ENCODE measurements at regions not wholly inside any gene's neighbourhood (a gene's known extent, or its start where the extent isn't known, plus 50 kb on each side); places are given as distances from the start of the nearest gene placed in this dataset.
A peak's percentile ranks its signal among the peaks of the same experiment; 100 is the strongest.
"Not testable (repeated sequence)": the region's sequence is repeated elsewhere in the genome, so short reads cannot be mapped to it uniquely, and the experiment has no call there.

GRCh38 chr2:63698786-63699548 is 110.2 kb downstream of the MDH1 start:
- peaks cover 0 to 3% (median 0%) of the 10 kb centered on the region in 4 donors for H3K4me1 Mint-ChIP-seq
- H3K27ac Mint-ChIP-seq: no peak overlapping the region
- POLR2A ChIA-PET: no interaction called here
- peak in 5 of 10 donors; percentile 3 to 42 (median 20) for DNase-seq
- H3K36me3 Mint-ChIP-seq: no peaks in the 10 kb centered on the region
- H3K4me3 Mint-ChIP-seq: no peak overlapping the region
- H3K27me3 Mint-ChIP-seq: no peaks in the 10 kb centered on the region
- peak; percentile 76 to 82 for ATAC-seq
- peaks cover 0 to 1% (median 0%) of the 10 kb centered on the region in 9 donors for H3K9me3 Mint-ChIP-seq

- no peaks in the 10 kb centered on the region for H3K27me3 Mint-ChIP-seq
Measured at GRCh38 chr2:63699549-63699839, 110.7 kb downstream of the MDH1 start.

GRCh38 chr2:63700271-63700670 is 111.5 kb downstream of the MDH1 start:
- Mint-ChIP-seq H3K4me3 (no peak overlapping the region), H3K27me3 (no peaks in the 10 kb centered on the region), H3K9me3 (peaks cover 0 to 2% (median 0%) of the 10 kb centered on the region in 9 donors), H3K4me1 (peaks cover 0 to 3% (median 0%) of the 10 kb centered on the region in 4 donors), H3K27ac (no peak overlapping the region), H3K36me3 (no peaks in the 10 kb centered on the region)
- POLR2A ChIA-PET: no interaction called here
- no peak for ATAC-seq
- DNase-seq: no peak

More at GRCh38 chr2:63699549-63699839, 110.7 kb downstream of the MDH1 start:
- Mint-ChIP-seq H3K4me1 (peaks cover 0 to 3% (median 0%) of the 10 kb centered on the region in 4 donors), H3K9me3 (peaks cover 0 to 2% (median 0%) of the 10 kb centered on the region in 9 donors), H3K27ac (no peak overlapping the region), H3K36me3 (no peaks in the 10 kb centered on the region), H3K4me3 (no peak overlapping the region)
- no peak for ATAC-seq
- POLR2A ChIA-PET: no interaction called here
- no peak for DNase-seq

GRCh38 chr2:63701406-63701805 is 112.6 kb downstream of the MDH1 start:
- H3K4me3 Mint-ChIP-seq: no peak overlapping the region
- no peak overlapping the region for H3K27ac Mint-ChIP-seq
- peaks cover 0 to 3% (median 0%) of the 10 kb centered on the region in 5 donors for H3K27me3 Mint-ChIP-seq
- H3K36me3 Mint-ChIP-seq: no peaks in the 10 kb centered on the region
- peaks cover 0 to 3% (median 0%) of the 10 kb centered on the region in 4 donors for H3K4me1 Mint-ChIP-seq
- ATAC-seq (no peak), DNase-seq (no peak)
- POLR2A ChIA-PET: no interaction called here
- H3K9me3 Mint-ChIP-seq: peaks cover 0 to 5% (median 0%) of the 10 kb centered on the region in 9 donors

GRCh38 chr2:63706084-63706483 is 117.3 kb downstream of the MDH1 start:
- ATAC-seq, H3K36me3 Mint-ChIP-seq, H3K9me3 Mint-ChIP-seq, POLR2A ChIA-PET, H3K4me3 Mint-ChIP-seq, H3K27me3 Mint-ChIP-seq, H3K27ac Mint-ChIP-seq, H3K4me1 Mint-ChIP-seq, DNase-seq: not testable (repeated sequence)

GRCh38 chr2:63710732-63711131 is 122.0 kb downstream of the MDH1 start:
- Mint-ChIP-seq H3K4me3 (no peak overlapping the region), H3K4me1 (no peaks in the 10 kb centered on the region), H3K9me3 (peaks cover 0 to 8% (median 2%) of the 10 kb centered on the region in 9 donors), H3K36me3 (no peaks in the 10 kb centered on the region), H3K27me3 (peaks cover 0 to 7% (median 2%) of the 10 kb centered on the region in 5 donors), H3K27ac (no peak overlapping the region)
- ATAC-seq (no peak), DNase-seq (no peak)
- POLR2A ChIA-PET: no interaction called here

- peak overlapping the region in 1 of 10 donors; percentile 73 for H3K27ac Mint-ChIP-seq
- POLR2A ChIA-PET: no interaction called here
- no peak for DNase-seq
- no peaks in the 10 kb centered on the region for H3K36me3 Mint-ChIP-seq
- ATAC-seq: no peak
- no peaks in the 10 kb centered on the region for H3K4me1 Mint-ChIP-seq
- H3K27me3 Mint-ChIP-seq: peaks cover 0 to 6% (median 2%) of the 10 kb centered on the region in 5 donors
- no peaks in the 10 kb centered on the region for H3K9me3 Mint-ChIP-seq
- H3K4me3 Mint-ChIP-seq: no peak overlapping the region
Measured at GRCh38 chr2:63712748-63713147, 124.0 kb downstream of the MDH1 start.

GRCh38 chr2:63716146-63716545 is 125.5 kb upstream of the UGP2 start:
- no peak for ATAC-seq
- no peak overlapping the region for H3K4me3 Mint-ChIP-seq
- H3K27me3 Mint-ChIP-seq: peaks cover 0 to 3% (median 2%) of the 10 kb centered on the region in 5 donors
- no peaks in the 10 kb centered on the region for H3K4me1 Mint-ChIP-seq
- POLR2A ChIA-PET: no interaction called here
- H3K36me3 Mint-ChIP-seq: peaks cover 0 to 7% (median 0%) of the 10 kb centered on the region in 3 donors
- peaks cover 0 to 6% (median 0%) of the 10 kb centered on the region in 9 donors for H3K9me3 Mint-ChIP-seq
- DNase-seq: no peak
- H3K27ac Mint-ChIP-seq: no peak overlapping the region

GRCh38 chr2:63719052-63719451 is 122.6 kb upstream of the UGP2 start:
- Mint-ChIP-seq H3K27ac (no peak overlapping the region), H3K9me3 (peaks cover 0 to 11% (median 0%) of the 10 kb centered on the region in 9 donors), H3K27me3 (peaks cover 0 to 3% (median 2%) of the 10 kb centered on the region in 5 donors), H3K36me3 (peaks cover 0 to 11% (median 0%) of the 10 kb centered on the region in 3 donors), H3K4me1 (no peaks in the 10 kb centered on the region), H3K4me3 (no peak overlapping the region)
- no peak for DNase-seq
- POLR2A ChIA-PET: no interaction called here
- ATAC-seq: no peak

GRCh38 chr2:63721082-63721424 is 120.6 kb upstream of the UGP2 start:
- POLR2A ChIA-PET: no interaction called here

GRCh38 chr2:63722284-63722683 is 119.4 kb upstream of the UGP2 start:
- H3K4me1 Mint-ChIP-seq, DNase-seq, H3K27ac Mint-ChIP-seq, H3K27me3 Mint-ChIP-seq, ATAC-seq, POLR2A ChIA-PET, H3K4me3 Mint-ChIP-seq: not testable (repeated sequence)
- H3K9me3 Mint-ChIP-seq: peaks cover 0 to 11% (median 0%) of the 10 kb centered on the region in 9 donors
- peaks cover 0 to 11% (median 0%) of the 10 kb centered on the region in 3 donors for H3K36me3 Mint-ChIP-seq

More at GRCh38 chr2:63721082-63721424, 120.6 kb upstream of the UGP2 start:
- DNase-seq: no peak
- Mint-ChIP-seq H3K27ac (no peak overlapping the region), H3K9me3 (peaks cover 0 to 11% (median 0%) of the 10 kb centered on the region in 9 donors), H3K36me3 (peaks cover 0 to 11% (median 0%) of the 10 kb centered on the region in 3 donors), H3K4me1 (no peaks in the 10 kb centered on the region), H3K27me3 (peaks cover 0 to 3% (median 1%) of the 10 kb centered on the region in 5 donors), H3K4me3 (no peak overlapping the region)
- ATAC-seq: no peak

- POLR2A ChIA-PET: no interaction called here
Measured at GRCh38 chr2:63723709-63724108, 118.0 kb upstream of the UGP2 start.

GRCh38 chr2:63725212-63725611 is 116.5 kb upstream of the UGP2 start:
- not testable (repeated sequence) for H3K27me3 Mint-ChIP-seq, H3K27ac Mint-ChIP-seq

More at GRCh38 chr2:63723709-63724108, 118.0 kb upstream of the UGP2 start:
- no peak overlapping the region for H3K4me3 Mint-ChIP-seq
- H3K36me3 Mint-ChIP-seq: peaks cover 0 to 11% (median 0%) of the 10 kb centered on the region in 3 donors
- DNase-seq (no peak), ATAC-seq (no peak)
- H3K4me1 Mint-ChIP-seq: no peaks in the 10 kb centered on the region
- H3K27ac Mint-ChIP-seq: no peak overlapping the region
- H3K9me3 Mint-ChIP-seq: peaks cover 0 to 11% (median 0%) of the 10 kb centered on the region in 9 donors
- H3K27me3 Mint-ChIP-seq: peaks cover 0 to 1% (median 0%) of the 10 kb centered on the region in 5 donors

GRCh38 chr2:63729362-63729761 is 112.3 kb upstream of the UGP2 start:
- POLR2A ChIA-PET: no interaction called here
- no peak for DNase-seq
- H3K36me3 Mint-ChIP-seq: no peaks in the 10 kb centered on the region
- no peak overlapping the region for H3K4me3 Mint-ChIP-seq
- H3K27me3 Mint-ChIP-seq: peaks cover 0 to 8% (median 4%) of the 10 kb centered on the region in 5 donors
- H3K9me3 Mint-ChIP-seq: no peaks in the 10 kb centered on the region
- H3K27ac Mint-ChIP-seq: no peak overlapping the region
- ATAC-seq: no peak
- H3K4me1 Mint-ChIP-seq: peaks cover 0 to 2% (median 0%) of the 10 kb centered on the region in 4 donors

More at GRCh38 chr2:63725212-63725611, 116.5 kb upstream of the UGP2 start:
- H3K36me3 Mint-ChIP-seq, DNase-seq, POLR2A ChIA-PET, ATAC-seq, H3K4me1 Mint-ChIP-seq, H3K4me3 Mint-ChIP-seq, H3K9me3 Mint-ChIP-seq: not testable (repeated sequence)
